ENCODE measurements at regions not wholly inside any gene's neighbourhood (a gene's known extent, or its start where the extent isn't known, plus 50 kb on each side); places are given as distances from the start of the nearest gene placed in this dataset.

- TF ChIP-seq CTCF (conservative IDR thresholded peaks at IDR 0.05; ENCODE audit: low read depth, low read length) (no peak), EZH2 (IDR thresholded peaks at IDR 0.05; ENCODE audit: borderline replicate concordance, low read depth, low read length, poor library complexity, severe bottlenecking) (no peak)
Measured at GRCh38 chr2:82796132-82796531, 1662.9 kb downstream of the SUCLG1 start.

Data from A673 (cell line).